Adrenal gland (tissue), 9 donors: ENCODE measurements at regions not wholly inside any gene's neighbourhood (a gene's known extent, or its start where the extent isn't known, plus 50 kb on each side); places are given as distances from the start of the nearest gene placed in this dataset.
A peak's percentile ranks its signal among the peaks of the same experiment; 100 is the strongest.

ENCODE experiments used
- DNase-seq, 7 donors: peaks; one replicate each; pipeline ENCODE4 v3.0.0-alpha.2; 2019 to 2020
- H3K27ac ChIP-seq, 5 donors: fragments of 200-600 bp; sonication (generic) in 4 of 5; 1 replicate in 3 of 5; 2 replicates in 2 of 5; pipeline versions ENCODE4 v1.5.1 to v1.8.0; 2016 to 2020; ENCODE audit warnings: mild to moderate bottlenecking in 1 of 5
- H3K27me3 ChIP-seq: fragments of 200-600 bp; 2 replicates; pipeline ENCODE4 v1.8.0; 2021
- H3K36me3 ChIP-seq, 2 donors: fragments of 200-600 bp; replicated peaks in 1 of 2; 1 replicate in 1 of 2; 2 replicates in 1 of 2; pipeline versions ENCODE4 v1.5.1 to v1.8.0; 2018 to 2022
- H3K4me1 ChIP-seq, 2 donors: fragments of 200-600 bp; replicated peaks in 1 of 2; 1 replicate in 1 of 2; 2 replicates in 1 of 2; pipeline versions ENCODE4 v1.5.1 to v1.8.0; 2018 to 2021
- H3K4me3 ChIP-seq, 4 donors: fragments of 200-600 bp; sonication (generic) in 3 of 4; one replicate each; pipeline ENCODE4 v1.5.1; 2016 to 2018
- H3K9me3 ChIP-seq, 3 donors: fragments of 200-600 bp; sonication (generic) in 1 of 3; replicated peaks in 1 of 3; 1 replicate in 2 of 3; 2 replicates in 1 of 3; pipeline versions ENCODE4 v1.5.1 to v1.8.0; 2016 to 2021
- POLR2A ChIP-seq, 2 donors: fragments of 450-650 bp; IDR thresholded peaks; one replicate each; pipeline ENCODE4 v1.6.1; 2017; ENCODE audit warnings: antibody characterized with exemption in 2 of 2, mild to moderate bottlenecking in 2 of 2, moderate library complexity in 1 of 2
- WGBS, 4 donors: extraction: QIAGEN DNeasy Blood & Tissue Kit in 2 of 4; methylation state at CpG; one replicate each; pipeline versions ENCODE4 v1.1.5 to v1.1.7; 2013 to 2017; 5-methylcytosine and 5-hydroxymethylcytosine counted together
- intact Hi-C, 2 donors: fragments of 100-400 bp; cut with DNase I; formaldehyde crosslinking; loops; one replicate each; pipeline versions ENCODE4 v1.14.1 to v1.15.0; 2022 to 2023
- TF ChIP-seq, protein P1 (sequence below), 6 experiments: fragments of 450-650 bp in 4 of 6; fragments of 200-600 bp in 2 of 6; sonication (generic) in 1 of 6; IDR thresholded peaks; 1 replicate in 5 of 6; 2 replicates in 1 of 6; pipeline versions ENCODE4 v1.5.1 to v1.8.0; 2016 to 2021; ENCODE audit warnings: antibody characterized with exemption in 6 of 6, mild to moderate bottlenecking in 2 of 6, moderate library complexity in 1 of 6
- donor health status: healthy with polysubstance abuse.
- donor health status: Bipolar disorder and iron deficiency.
- donor health status: DM: yes; HTN: yes; CAD: no.
- donor health status: DM: no; HTN: no; CAD: no.
- donor health status: DM: no; HTN: no; CAD: no.

- H3K27me3 ChIP-seq = no peaks in the 10 kb centered on the region
- no peak overlapping the region for H3K4me3 ChIP-seq
- H3K4me1 ChIP-seq = peaks cover 13 to 28% of the 10 kb centered on the region in 2 donors
- DNase-seq = peak in 6 of 7 donors; percentile 28 to 72 (median 36)
- no peaks in the 10 kb centered on the region for H3K36me3 ChIP-seq
- H3K27ac ChIP-seq = no peak overlapping the region
- H3K9me3 ChIP-seq = no peaks in the 10 kb centered on the region
- intact Hi-C loops = no loop called here
- TF ChIP-seq POLR2A (IDR thresholded peaks at IDR 0.05) = no peak
- TF ChIP-seq, protein P1, sequence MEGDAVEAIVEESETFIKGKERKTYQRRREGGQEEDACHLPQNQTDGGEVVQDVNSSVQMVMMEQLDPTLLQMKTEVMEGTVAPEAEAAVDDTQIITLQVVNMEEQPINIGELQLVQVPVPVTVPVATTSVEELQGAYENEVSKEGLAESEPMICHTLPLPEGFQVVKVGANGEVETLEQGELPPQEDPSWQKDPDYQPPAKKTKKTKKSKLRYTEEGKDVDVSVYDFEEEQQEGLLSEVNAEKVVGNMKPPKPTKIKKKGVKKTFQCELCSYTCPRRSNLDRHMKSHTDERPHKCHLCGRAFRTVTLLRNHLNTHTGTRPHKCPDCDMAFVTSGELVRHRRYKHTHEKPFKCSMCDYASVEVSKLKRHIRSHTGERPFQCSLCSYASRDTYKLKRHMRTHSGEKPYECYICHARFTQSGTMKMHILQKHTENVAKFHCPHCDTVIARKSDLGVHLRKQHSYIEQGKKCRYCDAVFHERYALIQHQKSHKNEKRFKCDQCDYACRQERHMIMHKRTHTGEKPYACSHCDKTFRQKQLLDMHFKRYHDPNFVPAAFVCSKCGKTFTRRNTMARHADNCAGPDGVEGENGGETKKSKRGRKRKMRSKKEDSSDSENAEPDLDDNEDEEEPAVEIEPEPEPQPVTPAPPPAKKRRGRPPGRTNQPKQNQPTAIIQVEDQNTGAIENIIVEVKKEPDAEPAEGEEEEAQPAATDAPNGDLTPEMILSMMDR (IDR thresholded peaks at IDR 0.05) = no peak
- WGBS, 4 donors = 54 to 68% (median 60%) methylated on average over 6 to 7 of the region's 7 CpGs
Measured at GRCh38 chr4:128519163-128519830, 231.7 kb upstream of the PGRMC2 start.

DNA sequence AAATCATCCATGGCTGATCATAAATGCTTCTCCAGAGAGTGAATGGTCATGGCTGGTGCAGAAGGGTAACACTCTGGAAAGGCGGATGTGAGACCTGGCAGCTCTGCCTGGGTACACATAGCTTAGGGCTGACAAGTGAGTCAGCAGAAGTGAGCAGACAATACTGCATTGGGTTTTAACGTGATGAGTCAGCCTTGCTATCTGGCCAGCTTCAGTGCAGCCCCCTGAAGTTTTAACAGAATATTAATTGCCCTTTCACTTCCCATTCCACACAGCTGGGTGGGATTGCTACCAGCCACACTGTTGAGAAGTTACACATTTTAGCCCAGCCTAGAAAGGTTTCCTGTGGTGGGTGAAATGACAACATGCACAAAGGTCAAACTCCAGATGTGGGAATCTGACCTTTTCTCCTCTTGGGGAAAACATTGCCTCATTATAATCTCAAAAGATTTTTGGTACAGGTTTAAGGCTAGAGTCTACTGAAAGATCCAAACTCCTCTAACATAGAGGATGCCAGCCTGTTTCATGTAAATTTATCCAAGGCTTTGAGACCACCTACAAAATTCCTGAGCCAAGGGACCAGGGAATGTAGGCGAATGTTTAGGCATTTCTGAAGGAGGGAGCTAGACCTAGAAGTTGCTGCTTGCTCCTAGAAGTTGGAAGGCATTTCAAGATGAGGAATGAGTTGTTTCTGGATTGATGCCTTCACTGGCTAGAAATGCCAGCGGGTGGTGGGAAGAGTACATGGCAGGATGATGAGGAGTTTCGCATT lies 230.3 kb upstream of the PGRMC2 start:
- peak overlapping the region in 4 of 5 donors; percentile 19 to 77 (median 52) for H3K27ac ChIP-seq
- peak; percentile 54 to 86 (median 80) for DNase-seq
- H3K27me3 ChIP-seq = no peaks in the 10 kb centered on the region
- intact Hi-C loops = no loop called here
- H3K9me3 ChIP-seq = no peaks in the 10 kb centered on the region
- WGBS, 4 donors = 45 to 53% (median 48%) methylated on average over 5 of the region's 5 CpGs
- peaks cover 13 to 25% of the 10 kb centered on the region in 2 donors for H3K4me1 ChIP-seq
- H3K4me3 ChIP-seq = no peak overlapping the region
- TF ChIP-seq, protein P1 (IDR thresholded peaks at IDR 0.05) = no peak
- no peak for TF ChIP-seq POLR2A (IDR thresholded peaks at IDR 0.05)
- H3K36me3 ChIP-seq = no peaks in the 10 kb centered on the region

DNA sequence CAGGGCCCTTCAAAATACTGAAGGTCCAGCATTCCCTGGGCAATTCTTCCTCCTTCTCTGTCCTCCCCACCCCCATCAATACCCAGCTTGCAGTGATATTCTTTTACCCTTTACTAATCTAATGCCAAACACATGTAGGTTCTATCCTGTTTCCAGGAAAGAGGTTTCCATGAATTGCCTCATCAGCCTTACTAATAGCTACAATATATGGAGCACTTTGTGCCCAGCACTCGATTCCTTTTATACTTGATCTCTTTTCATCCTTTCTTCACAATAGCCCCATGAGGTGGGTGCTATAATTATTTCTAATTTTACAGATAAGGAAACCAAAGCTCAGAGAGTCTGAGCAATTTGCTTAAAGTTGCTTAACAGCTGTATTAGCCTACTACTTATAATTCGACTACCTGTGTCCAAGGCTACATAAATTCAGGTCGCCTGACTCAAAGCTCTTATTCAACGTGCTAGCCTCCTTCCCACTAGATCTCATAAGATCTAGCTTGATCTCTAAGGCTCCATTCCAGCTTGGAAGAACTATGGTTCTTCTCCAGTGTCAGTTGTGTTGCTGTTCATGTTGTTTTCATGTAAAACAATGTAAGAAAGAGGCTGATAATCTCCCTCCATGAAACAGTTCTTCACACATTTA lies 229.6 kb upstream of the PGRMC2 start:
- no peak for DNase-seq
- Histone ChIP-seq H3K4me1 (peaks cover 13 to 25% of the 10 kb centered on the region in 2 donors), H3K27me3 (no peaks in the 10 kb centered on the region), H3K36me3 (no peaks in the 10 kb centered on the region), H3K4me3 (no peak overlapping the region), H3K27ac (peak overlapping the region in 4 of 5 donors; percentile 19 to 77 (median 52)), H3K9me3 (no peaks in the 10 kb centered on the region)
- intact Hi-C loops = no loop called here
- TF ChIP-seq, protein P1 (IDR thresholded peaks at IDR 0.05) = no peak
- no peak for TF ChIP-seq POLR2A (IDR thresholded peaks at IDR 0.05)
- WGBS, 4 donors = 61 to 64% (median 63%) methylated on average over 4 of the region's 4 CpGs

DNA sequence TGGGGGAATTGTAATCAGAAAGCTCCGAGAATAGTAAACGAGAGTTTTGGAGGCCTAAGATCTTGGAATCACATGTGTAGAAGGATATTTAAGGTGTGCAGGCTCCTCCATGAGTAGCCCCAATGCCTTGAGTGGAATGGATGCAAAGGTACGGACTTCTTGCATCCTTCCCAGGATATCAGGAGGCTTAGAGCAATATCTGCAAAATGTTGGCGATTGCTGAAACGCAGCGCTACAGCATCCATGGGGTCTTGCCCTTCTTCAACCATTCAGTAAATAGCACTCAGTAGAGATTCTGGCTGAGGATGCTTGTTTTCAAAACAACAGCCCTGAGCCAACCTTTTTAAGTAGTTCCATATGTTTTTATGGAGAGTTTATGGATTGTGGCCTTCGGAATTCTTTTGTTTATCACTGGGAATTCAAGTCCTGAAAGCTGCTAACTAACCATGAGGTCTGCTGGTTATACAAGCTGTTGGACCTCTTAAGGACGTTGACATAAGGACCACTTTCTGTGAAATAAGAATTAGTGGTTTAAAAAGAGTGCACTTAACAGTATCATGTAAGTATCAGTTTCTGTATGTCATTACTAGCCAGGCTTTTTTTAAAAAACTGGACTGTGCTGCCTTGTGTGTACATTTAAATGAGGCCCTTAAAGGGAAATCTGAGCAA lies 228.8 kb upstream of the PGRMC2 start:
- no peak for DNase-seq
- TF ChIP-seq, protein P1 (IDR thresholded peaks at IDR 0.05) = no peak
- no peak for TF ChIP-seq POLR2A (IDR thresholded peaks at IDR 0.05)
- WGBS, 4 donors = 83 to 92% (median 91%) methylated on average over 8 of the region's 8 CpGs
- Histone ChIP-seq H3K27me3 (no peaks in the 10 kb centered on the region), H3K9me3 (no peaks in the 10 kb centered on the region), H3K27ac (no peak overlapping the region), H3K4me3 (no peak overlapping the region), H3K4me1 (peaks cover 13 to 19% of the 10 kb centered on the region in 2 donors), H3K36me3 (no peaks in the 10 kb centered on the region)
- intact Hi-C loops = no loop called here
